ENCODE measurements at regions not wholly inside any gene's neighbourhood (a gene's known extent, or its start where the extent isn't known, plus 50 kb on each side); places are given as distances from the start of the nearest gene placed in this dataset.

- TF ChIP-seq YY1 (IDR thresholded peaks at IDR 0.05; ENCODE audit: insufficient read depth, insufficient read length) (no peak), ZNF274 (IDR thresholded peaks at IDR 0.05; ENCODE audit: low read depth, low read length) (no peak)
These were observed 367.6 kb downstream of the C16orf95 start for GRCh38 chr16:86949630-86950029.
